Esophagus muscularis mucosa (tissue), 4 donors: ENCODE measurements at regions not wholly inside any gene's neighbourhood (a gene's known extent, or its start where the extent isn't known, plus 50 kb on each side); places are given as distances from the start of the nearest gene placed in this dataset.

Source experiments
- CTCF ChIP-seq, 3 experiments: fragments of 200-600 bp in 2 of 3; fragments of 450-650 bp in 1 of 3; sonication (generic) in 2 of 3; IDR thresholded peaks; one replicate each; pipeline ENCODE4 v1.5.1; 2017 to 2019; ENCODE audit warnings: antibody characterized with exemption in 3 of 3, mild to moderate bottlenecking in 2 of 3, moderate library complexity in 1 of 3
- EP300 ChIP-seq: sonication (generic); formaldehyde crosslinking; IDR thresholded peaks from one replicate; pipeline ENCODE4 v1.6.1; 2017; ENCODE audit warnings: antibody characterized with exemption
- POLR2A ChIP-seq: fragments of 450-650 bp; IDR thresholded peaks from one replicate; pipeline ENCODE4 v1.6.1; 2017; ENCODE audit warnings: antibody characterized with exemption, moderate library complexity, mild to moderate bottlenecking, low read depth

DNA sequence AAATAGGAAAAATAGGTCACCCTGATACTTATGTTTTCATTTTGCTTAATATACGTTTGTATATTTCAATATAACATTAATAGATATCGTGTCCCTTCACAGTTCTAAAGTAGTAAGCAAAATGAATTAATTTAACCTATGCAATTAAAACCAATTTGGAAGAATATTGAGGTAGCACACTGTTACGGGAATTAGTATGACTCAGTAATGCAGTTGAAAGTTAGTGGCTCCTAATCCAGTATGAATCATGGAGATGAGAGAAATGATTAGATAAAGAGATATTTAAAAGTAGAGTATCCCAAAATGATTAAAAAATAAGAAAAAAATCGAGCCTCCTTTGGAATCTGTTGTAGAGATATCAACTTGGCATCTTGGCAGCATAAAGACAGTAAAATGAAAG, 177.0 kb upstream of the SLITRK6 start:
- TF ChIP-seq CTCF (IDR thresholded peaks at IDR 0.05) (no peak), EP300 (no peak), POLR2A (no peak)
